T-helper 17 cell (primary cell): ENCODE measurements at regions not wholly inside any gene's neighbourhood (a gene's known extent, or its start where the extent isn't known, plus 50 kb on each side); places are given as distances from the start of the nearest gene placed in this dataset.
"Not testable (repeated sequence)": the region's sequence is repeated elsewhere in the genome, so short reads cannot be mapped to it uniquely, and the experiment has no call there.

Source experiments
- ATAC-seq: fragments of 150-1000 bp; cut with Tn5 transposase; 2 replicates; pipeline ENCODE4 v1.10.0; 2021; ENCODE audit warnings: mild to moderate bottlenecking, moderate library complexity
- DNase-seq, 3 donors: peaks; one replicate each; pipeline versions ENCODE4 v3.0.0 to v3.0.0-alpha.2; 2020 to 2021
- H3K9me3 ChIP-seq: one replicate; pipeline ENCODE4 v1.7.0; 2013; ENCODE audit warnings: low read length, mild to moderate bottlenecking; ENCODE audit not compliant: control insufficient read depth, poor library complexity, severe bottlenecking
- H3K27ac Mint-ChIP-seq: one replicate; pipeline ENCODE4 v1.8.0; 2022; ENCODE audit warnings: mild to moderate bottlenecking, moderate library complexity, mixed read lengths
- H3K27me3 Mint-ChIP-seq: one replicate; pipeline ENCODE4 v1.8.0; 2022; ENCODE audit warnings: mixed read lengths
- H3K36me3 Mint-ChIP-seq: one replicate; pipeline ENCODE4 v1.8.0; 2022; ENCODE audit warnings: low read depth, mixed read lengths
- H3K4me1 Mint-ChIP-seq: one replicate; pipeline ENCODE4 v1.8.0; 2022; ENCODE audit warnings: mild to moderate bottlenecking, mixed read lengths
- H3K4me3 Mint-ChIP-seq: one replicate; pipeline ENCODE4 v1.8.0; 2022; ENCODE audit warnings: mild to moderate bottlenecking, moderate library complexity, mixed read lengths

DNA sequence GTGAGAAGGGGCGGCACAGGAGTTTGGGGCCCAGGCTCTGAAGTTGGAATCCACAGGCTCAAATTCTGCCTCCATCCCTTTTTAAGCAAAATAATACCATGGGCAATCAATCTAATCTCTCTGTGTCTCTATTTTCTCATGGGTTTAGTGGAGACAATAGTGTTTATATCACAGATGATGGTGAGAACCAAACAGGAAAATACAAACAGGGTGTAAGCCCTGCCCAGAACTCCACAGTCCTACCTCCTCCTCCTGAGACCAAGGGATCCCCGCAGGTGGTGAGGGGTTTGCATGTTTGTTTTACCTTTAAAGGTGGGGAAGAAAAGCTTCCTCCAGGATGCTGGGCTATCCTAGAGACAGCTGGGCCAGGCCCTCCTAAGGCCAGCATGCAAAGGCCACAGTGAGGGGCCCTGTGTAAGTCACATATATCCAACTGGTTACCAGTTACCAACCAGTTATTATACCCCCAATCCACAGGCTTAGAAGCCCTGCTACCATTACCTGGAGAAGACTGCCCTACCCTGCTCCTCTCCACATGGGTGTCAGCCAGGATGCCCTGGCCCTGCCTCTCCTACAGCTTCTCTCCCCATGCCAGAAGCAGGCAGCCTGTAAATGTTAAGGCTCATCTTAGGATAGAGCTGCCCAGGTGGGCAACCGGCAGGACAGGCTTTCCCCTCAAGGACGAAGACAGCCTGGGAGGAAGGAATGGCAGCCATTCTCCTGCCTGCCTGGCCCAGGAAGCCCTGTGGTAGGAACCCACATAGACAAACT is 658.4 kb downstream of the UQCRFS1 start:
- no peaks in the 10 kb centered on the region for H3K4me1 Mint-ChIP-seq
- no peak overlapping the region for H3K27ac Mint-ChIP-seq
- H3K27me3 Mint-ChIP-seq, result no peaks in the 10 kb centered on the region
- no peak overlapping the region for H3K4me3 Mint-ChIP-seq
- DNase-seq (no peak), ATAC-seq (no peak)
- no peaks in the 10 kb centered on the region for H3K9me3 ChIP-seq
- no peaks in the 10 kb centered on the region for H3K36me3 Mint-ChIP-seq

DNA sequence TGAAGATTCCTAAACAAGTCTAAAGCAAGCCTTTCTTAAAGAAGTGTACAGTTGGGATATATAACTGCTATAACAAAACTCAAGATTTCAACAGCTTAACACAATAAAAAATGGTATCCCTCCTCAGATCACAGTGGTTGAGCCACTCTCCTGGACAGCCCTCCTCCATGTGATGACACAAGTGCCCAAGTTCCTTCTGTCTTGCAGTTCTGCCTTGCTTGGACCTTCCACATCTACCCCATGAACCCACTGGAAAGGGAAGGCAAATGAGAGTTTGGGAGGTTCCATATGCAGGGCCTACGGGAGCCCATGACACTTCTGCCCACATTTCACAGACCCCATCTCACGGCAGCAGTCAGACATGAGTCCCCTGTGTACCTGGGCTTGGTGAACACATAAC is 659.2 kb downstream of the UQCRFS1 start:
- DNase-seq (no peak), ATAC-seq (no peak)
- Mint-ChIP-seq H3K4me1 (no peaks in the 10 kb centered on the region), H3K36me3 (no peaks in the 10 kb centered on the region), H3K4me3 (no peak overlapping the region), H3K27me3 (no peaks in the 10 kb centered on the region), H3K27ac (no peak overlapping the region)
- no peaks in the 10 kb centered on the region for H3K9me3 ChIP-seq

DNA sequence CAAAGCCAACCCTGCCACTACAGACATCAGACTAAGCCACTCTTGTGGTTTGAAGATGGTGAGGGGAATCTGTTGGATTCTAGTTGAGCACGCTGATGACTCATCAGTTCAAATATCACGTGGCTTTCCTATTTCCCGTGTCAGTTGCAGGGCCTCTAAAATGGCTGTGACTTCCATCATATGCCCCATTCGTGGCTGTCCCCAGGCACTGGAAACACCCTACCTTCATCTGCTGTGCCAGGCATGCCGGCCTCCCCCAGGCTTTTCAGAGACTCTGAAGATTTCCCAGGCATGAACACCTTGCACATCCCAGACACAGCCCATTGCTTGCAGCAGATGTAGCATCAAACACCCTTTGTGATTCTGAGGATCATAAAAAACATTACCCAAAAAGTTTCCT is 659.9 kb downstream of the UQCRFS1 start:
- H3K4me1 Mint-ChIP-seq, result no peaks in the 10 kb centered on the region
- no peak overlapping the region for H3K27ac Mint-ChIP-seq
- ATAC-seq (no peak), DNase-seq (no peak)
- H3K27me3 Mint-ChIP-seq, result no peaks in the 10 kb centered on the region
- no peaks in the 10 kb centered on the region for H3K36me3 Mint-ChIP-seq
- no peak overlapping the region for H3K4me3 Mint-ChIP-seq
- H3K9me3 ChIP-seq, result no peaks in the 10 kb centered on the region

DNA sequence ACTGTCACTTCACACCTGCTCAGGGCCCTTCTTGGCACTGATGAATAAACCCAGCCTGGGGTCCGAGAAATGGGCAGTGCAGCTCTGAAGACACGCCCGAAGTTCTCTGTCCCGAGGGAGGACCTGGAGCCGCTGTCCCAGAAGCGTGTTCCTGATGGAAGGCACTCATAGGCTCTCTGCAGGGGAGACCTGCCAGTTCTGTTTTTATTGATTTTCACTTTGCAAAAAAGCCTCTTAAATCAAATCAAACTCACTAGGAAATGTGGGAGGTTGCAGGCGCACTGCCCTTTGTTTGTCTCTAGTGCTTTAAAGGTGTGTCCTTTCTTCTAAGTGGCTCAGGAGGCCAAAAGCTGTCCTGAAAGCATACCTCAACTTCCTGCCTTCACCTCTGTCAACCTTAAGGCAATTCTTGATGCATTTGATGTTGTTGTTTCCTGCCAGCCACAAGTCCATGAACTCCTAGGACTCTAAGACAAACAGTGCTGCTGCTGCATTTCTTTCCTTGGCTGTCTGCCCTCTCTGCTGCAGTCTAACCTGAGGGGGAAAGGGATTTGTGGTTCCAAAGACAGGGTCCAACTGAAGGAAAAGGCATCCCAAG is 663.2 kb downstream of the UQCRFS1 start:
- H3K27ac Mint-ChIP-seq, result no peak overlapping the region
- H3K27me3 Mint-ChIP-seq, result no peaks in the 10 kb centered on the region
- no peaks in the 10 kb centered on the region for H3K9me3 ChIP-seq
- H3K4me1 Mint-ChIP-seq, result no peaks in the 10 kb centered on the region
- H3K4me3 Mint-ChIP-seq, result no peak overlapping the region
- ATAC-seq (no peak), DNase-seq (no peak)
- H3K36me3 Mint-ChIP-seq, result no peaks in the 10 kb centered on the region

DNA sequence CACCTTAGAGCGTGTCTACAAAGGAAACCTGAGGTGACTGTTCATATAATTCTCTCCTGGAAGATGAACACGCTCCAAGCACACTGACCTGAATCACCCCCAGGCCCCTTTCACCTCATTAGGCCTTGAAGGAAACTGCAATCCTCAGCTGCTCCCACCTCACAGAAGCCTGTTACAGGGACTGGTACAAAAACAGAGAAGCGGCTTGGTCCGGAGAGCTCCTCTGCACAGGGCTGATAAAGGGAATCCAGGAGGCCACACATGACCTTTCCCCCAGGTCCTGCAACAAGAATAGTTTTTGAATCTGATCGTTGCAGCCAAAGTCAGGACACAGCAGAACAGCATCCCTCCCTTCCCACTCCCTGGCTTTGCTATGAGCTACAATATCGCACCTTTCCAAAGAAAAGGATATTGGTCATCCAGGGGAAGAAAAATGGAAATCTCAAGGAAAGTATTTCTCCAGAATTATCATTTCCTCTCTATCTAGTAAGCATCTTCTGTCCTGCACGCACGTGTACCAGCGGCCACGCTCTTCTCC is 666.7 kb downstream of the UQCRFS1 start:
- Mint-ChIP-seq H3K27ac (no peak overlapping the region), H3K36me3 (no peaks in the 10 kb centered on the region), H3K4me1 (no peaks in the 10 kb centered on the region), H3K4me3 (no peak overlapping the region), H3K27me3 (no peaks in the 10 kb centered on the region)
- no peak for DNase-seq
- no peaks in the 10 kb centered on the region for H3K9me3 ChIP-seq
- no peak for ATAC-seq

DNA sequence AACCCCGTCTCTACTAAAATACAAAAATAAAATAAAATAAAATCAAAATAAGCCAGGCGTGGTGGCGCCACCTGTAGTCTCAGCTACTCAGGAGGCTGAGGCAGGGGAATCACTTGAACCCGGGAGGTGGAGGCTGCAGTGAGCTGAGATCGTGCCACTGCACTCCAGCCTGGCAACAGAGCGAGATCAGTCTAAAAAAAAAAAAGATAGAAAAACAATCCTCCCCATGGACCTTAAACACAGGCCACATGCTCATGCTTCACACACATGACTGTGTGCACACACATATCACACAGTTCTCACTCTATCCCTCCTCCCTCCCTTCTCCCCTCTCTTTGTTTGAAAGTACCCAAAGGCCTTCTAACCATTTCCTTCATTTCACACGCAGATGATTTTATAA is 667.6 kb downstream of the UQCRFS1 start:
- not testable (repeated sequence) for H3K27ac Mint-ChIP-seq, DNase-seq, H3K4me3 Mint-ChIP-seq, H3K4me1 Mint-ChIP-seq, H3K27me3 Mint-ChIP-seq, H3K9me3 ChIP-seq, ATAC-seq, H3K36me3 Mint-ChIP-seq

DNA sequence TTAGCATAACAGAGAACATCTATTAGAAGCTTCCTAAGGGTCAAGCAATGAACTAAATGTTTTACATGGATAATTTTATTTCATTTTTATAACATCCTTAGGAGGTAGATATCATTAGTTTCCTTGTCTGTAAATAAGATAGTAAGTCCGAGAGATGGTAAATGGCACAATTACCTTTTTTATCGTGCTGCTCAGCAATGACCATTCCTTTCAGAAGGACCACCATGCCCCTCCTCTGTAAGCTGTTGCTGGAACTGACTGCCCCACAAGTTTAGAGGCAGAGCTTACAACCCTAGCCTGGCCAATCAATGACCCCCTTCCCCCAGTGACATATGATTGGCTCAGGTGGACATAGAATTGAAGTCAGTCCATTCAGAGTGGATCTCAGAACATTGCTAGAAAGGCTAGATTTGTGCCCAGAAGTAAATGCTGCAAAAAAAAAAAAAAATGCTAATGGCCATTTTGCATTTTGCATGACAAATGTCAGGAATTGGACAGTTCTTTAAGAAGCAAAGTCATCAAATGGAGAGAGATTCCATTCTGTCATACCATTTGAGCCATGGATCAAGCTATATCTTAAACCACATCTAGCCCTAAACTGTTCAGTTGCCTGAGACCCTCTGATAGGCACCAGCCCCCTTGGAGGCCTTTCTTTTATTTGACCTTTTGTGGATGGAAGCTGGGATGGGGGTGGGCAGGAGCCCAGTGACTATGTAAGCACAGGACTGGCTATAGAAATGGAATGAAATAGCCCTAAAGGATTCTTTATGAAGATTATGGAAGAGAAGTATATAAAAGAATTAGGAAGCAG is 668.3 kb downstream of the UQCRFS1 start:
- H3K27ac Mint-ChIP-seq, result no peak overlapping the region

DNA sequence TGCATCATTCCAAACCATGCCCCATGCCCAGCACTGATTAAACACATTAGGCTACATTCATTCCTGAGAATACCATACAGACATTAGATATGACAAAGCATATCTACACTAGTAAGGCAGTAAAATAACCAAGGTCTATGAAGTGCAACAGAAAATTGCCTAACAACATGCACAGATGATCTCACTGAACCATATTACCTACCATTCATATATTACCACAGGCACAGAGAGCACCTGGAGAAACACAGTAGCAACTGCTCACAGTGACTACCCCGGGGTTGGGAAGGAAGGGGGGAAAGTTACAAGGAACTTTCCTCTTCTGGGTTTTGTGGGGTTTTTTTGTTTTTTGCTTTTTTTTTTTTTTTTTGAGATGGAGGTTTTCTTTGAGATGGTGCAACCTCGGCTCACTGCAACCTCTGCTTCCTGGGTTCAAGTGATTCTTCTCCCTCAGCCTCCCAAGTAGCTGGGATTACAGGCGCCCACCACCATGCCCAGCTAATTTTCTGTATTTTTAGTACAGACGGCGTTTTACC is 669.6 kb downstream of the UQCRFS1 start:
- Mint-ChIP-seq H3K4me3 (no peak overlapping the region), H3K27me3 (no peaks in the 10 kb centered on the region), H3K27ac (no peak overlapping the region), H3K4me1 (no peaks in the 10 kb centered on the region), H3K36me3 (no peaks in the 10 kb centered on the region)
- DNase-seq, result no peak
- no peak for ATAC-seq
- no peaks in the 10 kb centered on the region for H3K9me3 ChIP-seq

More for the DNA sequence above, 668.3 kb downstream of the UQCRFS1 start:
- DNase-seq (no peak), ATAC-seq (no peak)
- H3K4me3 Mint-ChIP-seq, result no peak overlapping the region
- H3K27me3 Mint-ChIP-seq, result no peaks in the 10 kb centered on the region
- no peaks in the 10 kb centered on the region for H3K36me3 Mint-ChIP-seq
- no peaks in the 10 kb centered on the region for H3K4me1 Mint-ChIP-seq
- no peaks in the 10 kb centered on the region for H3K9me3 ChIP-seq

DNA sequence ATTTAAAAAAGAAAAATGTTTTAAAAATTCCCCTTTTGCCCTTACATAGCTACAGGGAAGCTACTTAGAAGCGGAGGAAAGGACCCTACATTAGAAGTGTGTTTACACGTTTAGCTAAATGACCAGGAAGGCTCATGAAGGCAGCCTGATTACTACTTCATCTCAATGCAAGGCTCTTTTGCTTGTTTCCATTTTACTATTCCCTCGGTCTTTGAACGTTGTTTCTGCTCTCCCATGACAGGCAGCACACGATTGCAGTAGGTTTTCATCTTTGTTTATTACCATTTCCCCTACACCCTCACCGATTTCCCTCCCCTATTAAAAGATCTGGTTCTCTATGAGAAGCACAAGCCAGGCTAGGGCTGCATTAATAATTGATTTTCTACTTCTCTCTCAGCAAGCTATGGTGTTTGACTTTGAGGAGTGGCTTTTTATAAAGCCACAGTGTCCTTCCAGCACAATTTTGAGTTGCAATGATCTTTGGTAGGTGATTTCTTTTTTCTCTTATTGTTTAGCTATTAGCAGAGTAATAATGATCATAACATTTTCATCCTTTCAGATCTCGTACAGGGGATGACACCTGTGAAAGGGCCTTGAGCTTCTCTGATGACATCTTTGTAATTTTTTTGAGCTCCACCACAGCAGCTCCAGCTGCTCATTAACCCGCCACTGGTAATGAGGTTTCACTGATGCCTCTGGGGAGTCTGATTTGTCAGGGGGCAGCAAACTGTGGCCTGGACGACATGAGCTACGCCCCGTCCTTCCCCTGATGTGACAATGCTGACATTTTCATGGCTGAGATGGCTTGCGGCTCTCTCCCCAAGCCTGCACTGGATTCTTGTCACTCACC is 670.3 kb downstream of the UQCRFS1 start:
- no peak for ATAC-seq
- no peaks in the 10 kb centered on the region for H3K27me3 Mint-ChIP-seq
- no peak for DNase-seq
- H3K4me3 Mint-ChIP-seq, result no peak overlapping the region
- H3K27ac Mint-ChIP-seq, result no peak overlapping the region
- H3K9me3 ChIP-seq, result no peaks in the 10 kb centered on the region
- H3K4me1 Mint-ChIP-seq, result no peaks in the 10 kb centered on the region
- H3K36me3 Mint-ChIP-seq, result no peaks in the 10 kb centered on the region

DNA sequence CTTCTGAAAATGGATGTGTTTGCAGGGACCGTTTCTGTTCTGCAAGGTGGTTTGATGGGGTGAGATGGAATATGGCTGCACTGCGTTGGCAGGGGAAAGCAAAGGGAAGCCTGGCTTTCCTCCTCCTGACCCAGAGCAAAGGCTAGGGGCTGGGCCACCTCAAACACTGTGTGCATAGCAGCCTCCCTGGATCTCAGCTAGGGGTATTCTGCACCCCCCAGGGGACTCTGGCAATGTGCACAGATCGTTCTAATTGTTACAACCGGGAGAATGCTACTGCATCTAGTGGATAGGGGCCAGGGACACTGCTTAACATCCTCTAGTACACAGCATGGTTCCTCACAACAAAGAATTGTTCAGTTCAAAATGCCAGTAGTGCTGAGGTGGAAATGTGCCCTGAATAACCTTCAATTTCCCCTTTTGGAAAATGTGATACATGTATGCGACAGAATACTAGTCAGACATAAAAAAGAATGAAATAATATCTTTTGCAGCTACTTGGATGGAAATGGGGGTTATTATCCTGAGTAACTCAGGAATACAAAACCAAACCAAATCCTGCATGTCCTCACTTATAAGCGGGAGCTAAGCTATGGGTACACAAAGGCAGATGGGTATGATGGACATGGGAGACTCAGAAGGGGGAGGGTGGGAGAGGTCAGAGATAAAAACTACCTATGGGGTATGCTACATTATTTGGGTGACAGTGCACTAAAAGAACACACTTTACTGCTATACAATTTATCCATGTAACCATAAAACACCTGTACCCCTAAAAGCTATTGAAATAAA is 671.2 kb downstream of the UQCRFS1 start:
- DNase-seq (no peak), ATAC-seq (no peak)
- no peaks in the 10 kb centered on the region for H3K9me3 ChIP-seq
- H3K27ac Mint-ChIP-seq, result no peak overlapping the region
- H3K36me3 Mint-ChIP-seq, result no peaks in the 10 kb centered on the region
- no peaks in the 10 kb centered on the region for H3K4me1 Mint-ChIP-seq
- H3K27me3 Mint-ChIP-seq, result no peaks in the 10 kb centered on the region
- no peak overlapping the region for H3K4me3 Mint-ChIP-seq

DNA sequence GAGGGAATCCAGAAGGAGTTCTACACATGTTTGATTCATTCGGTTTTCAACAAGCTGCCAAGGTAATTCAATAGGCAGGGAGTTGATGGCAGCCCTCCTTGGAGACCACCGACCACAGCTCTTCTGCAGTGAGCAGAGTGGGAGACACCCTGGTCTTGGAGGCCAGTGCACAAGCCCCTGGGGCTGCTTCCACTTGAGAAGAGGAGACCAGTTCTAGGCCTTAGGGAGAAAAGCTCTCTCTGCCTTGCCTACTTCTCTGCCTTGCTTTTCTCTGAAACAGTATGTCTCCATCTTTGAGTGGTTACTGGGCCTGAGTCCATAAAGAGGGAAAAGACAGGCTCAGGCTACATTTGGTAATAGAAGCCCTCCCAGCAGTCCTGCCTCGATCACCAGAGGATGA is 671.9 kb downstream of the UQCRFS1 start:
- ATAC-seq (no peak), DNase-seq (no peak)
- H3K9me3 ChIP-seq, result no peaks in the 10 kb centered on the region
- H3K36me3 Mint-ChIP-seq, result no peaks in the 10 kb centered on the region
- H3K4me3 Mint-ChIP-seq, result no peak overlapping the region
- H3K27ac Mint-ChIP-seq, result no peak overlapping the region
- no peaks in the 10 kb centered on the region for H3K4me1 Mint-ChIP-seq
- H3K27me3 Mint-ChIP-seq, result no peaks in the 10 kb centered on the region

DNA sequence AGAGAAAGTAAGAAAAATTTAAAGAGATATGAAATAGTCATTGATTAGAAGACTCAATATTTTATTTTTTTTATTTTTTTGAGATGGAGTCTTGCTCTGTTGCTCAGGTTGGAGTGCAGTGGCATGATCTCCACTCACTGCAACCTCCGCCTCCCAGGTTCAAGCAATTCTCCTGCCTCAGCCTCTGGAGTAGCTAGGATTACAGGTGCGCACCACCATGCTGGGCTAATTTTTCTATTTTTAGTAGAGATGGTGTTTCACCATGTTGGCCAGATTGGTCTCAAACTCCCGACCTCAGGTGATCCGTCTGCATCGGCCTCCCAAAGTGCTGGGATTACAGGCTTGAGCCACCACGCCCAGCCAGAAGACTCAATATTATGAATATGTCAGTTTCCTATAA is 672.6 kb downstream of the UQCRFS1 start:
- not testable (repeated sequence) for DNase-seq, H3K4me3 Mint-ChIP-seq, H3K36me3 Mint-ChIP-seq, H3K27ac Mint-ChIP-seq, H3K27me3 Mint-ChIP-seq, ATAC-seq, H3K9me3 ChIP-seq, H3K4me1 Mint-ChIP-seq
